GM21529 (cell line): ENCODE measurements at regions not wholly inside any gene's neighbourhood (a gene's known extent, or its start where the extent isn't known, plus 50 kb on each side); places are given as distances from the start of the nearest gene placed in this dataset.
"Not testable (repeated sequence)": the region's sequence is repeated elsewhere in the genome, so short reads cannot be mapped to it uniquely, and the experiment has no call there.

Experiments used
- ATAC-seq: cut with Tn5 transposase; IDR thresholded peaks from one replicate; pipeline ENCODE4 v1.9.1; 2021; ENCODE audit not compliant: unreplicated experiment

DNA sequence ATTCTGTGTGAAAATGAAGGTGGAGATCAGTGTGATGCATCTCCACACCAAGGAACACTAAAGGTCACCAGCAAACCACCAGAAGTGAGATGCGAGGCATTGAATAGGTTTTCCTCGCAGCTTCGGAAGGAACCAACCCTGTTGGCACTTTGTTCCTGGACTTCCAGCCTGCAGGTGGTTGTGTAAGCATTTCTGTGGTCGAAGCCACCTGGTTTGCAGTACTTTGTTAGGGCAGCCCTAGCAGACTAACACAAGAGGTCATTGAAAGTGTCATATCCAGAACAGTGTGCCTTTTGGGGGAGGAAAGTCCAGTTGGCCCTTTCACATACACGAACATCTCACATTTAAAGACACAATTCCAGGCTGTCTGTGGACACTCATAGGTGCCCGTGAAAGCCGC, 237.2 kb upstream of the PLGLB1 start:
- ATAC-seq = not testable (repeated sequence)

DNA sequence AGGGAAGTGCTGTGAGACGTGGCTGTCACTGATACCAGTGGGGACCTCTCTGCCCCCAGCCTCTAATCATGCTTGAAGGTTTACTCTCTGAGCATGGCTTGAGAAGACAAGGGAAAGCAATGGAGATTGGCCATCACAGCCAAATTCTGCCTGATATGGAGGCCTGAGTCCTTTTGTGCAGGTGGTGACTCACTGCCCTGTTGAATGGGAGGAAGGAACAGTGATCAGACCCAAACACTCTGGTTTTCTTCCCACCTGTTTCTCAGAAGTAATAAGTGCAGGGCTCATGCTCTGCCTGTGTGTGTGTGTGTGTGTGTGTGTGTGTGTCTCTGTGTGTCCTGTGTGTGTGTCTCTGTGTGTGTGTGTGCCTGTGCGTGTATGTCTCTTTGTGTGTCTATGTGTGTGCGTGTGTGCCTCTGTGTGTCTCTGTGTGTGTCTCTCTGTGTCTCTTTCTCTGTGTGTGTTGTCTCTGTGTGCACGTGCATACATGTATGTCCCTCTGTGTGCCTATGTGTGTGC, 240.6 kb upstream of the PLGLB1 start:
- not testable (repeated sequence) for ATAC-seq

DNA sequence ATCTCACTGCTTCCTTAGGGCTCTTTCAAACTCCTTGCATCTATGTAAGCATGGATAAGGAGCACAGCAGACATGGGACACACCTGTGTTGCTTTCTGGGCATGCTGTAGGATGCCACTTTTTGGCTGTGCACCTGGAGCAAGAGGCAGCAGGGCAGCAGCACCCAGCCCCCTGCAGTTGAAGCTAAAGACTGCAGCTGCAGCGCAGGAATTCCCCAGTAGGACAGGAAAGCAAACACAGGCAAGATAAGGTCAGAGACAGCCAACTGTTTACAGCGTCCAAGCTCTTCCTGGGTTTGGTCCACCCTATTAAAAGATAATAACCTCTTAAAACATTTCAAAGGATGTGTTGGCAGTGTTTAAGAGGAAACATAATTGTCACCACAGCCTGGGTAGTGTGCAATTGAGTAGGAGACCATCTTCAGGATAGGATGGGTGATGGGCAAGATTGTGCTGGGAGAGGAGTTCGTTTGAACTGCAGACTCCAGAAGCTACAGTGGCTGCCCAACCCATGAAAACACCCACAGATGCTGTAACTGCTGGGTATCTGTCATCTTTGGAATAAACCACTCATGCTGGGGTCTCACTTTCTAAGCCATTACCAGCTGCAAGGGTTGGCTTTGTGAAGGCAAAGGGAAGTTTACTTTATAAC, 242.3 kb upstream of the PLGLB1 start:
- ATAC-seq = not testable (repeated sequence)

DNA sequence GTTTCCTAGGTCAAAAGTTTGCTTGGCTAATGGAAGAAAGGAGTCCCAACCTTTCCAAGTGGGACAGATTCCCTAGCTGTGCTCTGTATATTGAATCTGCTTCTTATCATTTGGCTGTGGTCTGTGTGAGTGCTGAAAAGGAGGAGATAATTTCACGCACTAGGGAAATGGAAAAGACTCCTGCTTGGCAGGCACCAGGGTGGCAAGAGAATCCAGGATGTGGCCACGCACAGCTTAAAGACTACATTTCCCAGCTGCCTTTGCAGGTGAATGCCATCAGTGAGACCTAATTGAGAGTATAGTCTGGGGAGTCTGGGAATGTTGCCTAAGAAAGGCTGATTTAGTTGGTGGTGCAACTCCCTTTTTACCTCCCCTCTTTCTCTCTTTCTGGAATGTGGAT, 253.5 kb upstream of the PLGLB1 start:
- ATAC-seq = not testable (repeated sequence)

DNA sequence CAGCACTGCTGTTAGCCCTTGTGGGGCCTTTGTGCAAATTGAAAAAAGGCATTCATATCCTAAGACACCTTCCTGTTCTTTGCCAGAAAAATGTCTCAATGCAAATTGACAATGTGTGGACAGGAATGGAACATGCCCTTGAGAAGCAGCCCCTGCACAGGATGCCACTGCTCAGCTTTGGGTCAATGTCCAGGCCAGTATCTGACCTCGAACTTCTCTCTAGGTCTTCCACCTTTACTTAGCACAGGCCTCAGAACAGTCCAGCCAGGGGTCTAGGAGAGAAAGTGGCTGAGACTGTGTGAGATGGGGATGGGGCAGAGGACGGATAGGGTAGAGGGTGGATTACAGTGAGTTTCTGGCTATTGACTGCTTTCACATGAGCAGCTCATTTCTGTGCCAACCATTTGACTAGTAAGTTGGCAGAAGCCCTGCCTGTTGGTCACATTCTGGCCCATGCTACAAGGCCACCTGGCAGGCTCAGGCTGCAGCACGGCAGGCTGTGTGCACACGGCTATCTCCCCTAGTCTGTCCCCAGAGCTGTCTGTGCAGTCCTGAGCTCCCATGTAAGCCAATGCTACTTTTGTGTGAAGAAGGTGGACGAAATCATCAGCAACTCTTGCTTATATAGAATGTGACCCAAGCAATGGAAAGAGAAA, 254.5 kb upstream of the PLGLB1 start:
- not testable (repeated sequence) for ATAC-seq

DNA sequence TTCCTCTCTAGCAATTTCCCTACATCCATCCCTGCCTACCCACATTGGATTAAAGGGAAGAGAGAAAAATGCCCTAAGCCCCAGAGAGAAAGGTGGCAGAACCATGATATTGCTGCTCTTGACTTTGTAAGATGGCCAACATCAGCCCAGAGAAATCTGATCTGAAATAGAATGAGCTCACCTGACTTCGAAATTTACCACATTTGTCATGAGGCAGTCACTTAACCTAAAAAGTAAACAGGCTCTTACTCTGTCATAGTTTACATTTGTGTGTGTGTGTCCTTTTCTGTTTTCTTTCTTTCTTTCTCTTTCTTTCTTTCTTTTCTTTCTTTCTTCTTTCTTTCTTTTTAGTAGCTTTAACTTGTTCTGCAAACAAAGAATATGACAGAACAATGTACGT, 255.0 kb upstream of the PLGLB1 start:
- not testable (repeated sequence) for ATAC-seq

DNA sequence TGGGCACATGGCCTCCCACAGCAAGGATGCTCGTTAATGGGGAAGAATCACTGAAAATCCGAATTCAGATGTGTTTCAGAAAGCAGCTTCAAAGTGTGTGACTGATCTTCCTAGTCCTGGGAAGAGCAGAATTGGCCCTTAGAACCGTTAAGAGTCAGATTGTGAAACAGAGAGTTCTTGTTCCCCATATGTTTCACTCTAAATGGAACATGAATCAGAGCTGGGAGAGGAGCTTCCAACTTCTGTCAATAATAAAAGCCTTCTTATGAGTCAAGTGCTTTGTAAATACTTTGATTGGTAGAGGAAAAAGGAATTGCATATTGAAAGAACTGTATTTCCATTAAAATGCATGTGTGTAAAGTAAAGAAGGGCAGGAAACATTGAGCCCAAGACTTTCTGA, 256.1 kb upstream of the PLGLB1 start:
- ATAC-seq = not testable (repeated sequence)

DNA sequence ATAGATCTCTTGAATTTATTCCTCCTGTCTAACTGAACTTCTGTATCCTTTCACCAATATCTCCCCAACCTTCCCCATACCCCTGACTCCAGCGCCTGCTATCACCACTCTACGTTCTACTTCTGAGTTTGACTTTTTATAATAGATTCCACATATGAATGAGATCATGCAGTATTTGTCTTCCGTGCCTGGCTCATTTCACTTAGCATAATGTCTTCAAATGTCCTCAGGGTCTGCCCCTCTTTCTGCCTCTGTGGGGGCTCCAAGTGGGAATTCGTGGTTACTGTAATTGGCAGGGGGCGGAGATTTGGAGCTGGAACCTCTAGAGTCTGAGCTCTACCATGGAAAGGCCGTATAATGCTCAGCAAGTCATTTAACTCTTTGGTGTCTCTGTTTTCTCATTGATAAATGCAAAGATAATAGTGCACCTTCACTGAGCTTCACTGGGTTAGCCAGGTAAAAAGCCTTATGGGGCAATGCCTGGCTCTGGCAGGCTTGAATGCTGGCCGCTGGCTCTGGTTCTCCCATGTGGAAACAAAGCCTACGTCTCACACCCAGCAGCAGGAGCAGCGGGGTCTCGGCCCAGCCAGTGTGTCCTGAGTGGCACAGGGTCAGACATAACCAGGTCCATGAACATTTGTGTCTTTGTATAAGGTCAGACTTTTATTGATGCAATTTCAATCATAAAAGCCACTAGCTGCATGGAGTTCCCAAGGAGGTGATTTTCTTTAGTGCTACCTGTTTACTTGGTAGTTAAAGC, 259.1 kb upstream of the PLGLB1 start:
- not testable (repeated sequence) for ATAC-seq

DNA sequence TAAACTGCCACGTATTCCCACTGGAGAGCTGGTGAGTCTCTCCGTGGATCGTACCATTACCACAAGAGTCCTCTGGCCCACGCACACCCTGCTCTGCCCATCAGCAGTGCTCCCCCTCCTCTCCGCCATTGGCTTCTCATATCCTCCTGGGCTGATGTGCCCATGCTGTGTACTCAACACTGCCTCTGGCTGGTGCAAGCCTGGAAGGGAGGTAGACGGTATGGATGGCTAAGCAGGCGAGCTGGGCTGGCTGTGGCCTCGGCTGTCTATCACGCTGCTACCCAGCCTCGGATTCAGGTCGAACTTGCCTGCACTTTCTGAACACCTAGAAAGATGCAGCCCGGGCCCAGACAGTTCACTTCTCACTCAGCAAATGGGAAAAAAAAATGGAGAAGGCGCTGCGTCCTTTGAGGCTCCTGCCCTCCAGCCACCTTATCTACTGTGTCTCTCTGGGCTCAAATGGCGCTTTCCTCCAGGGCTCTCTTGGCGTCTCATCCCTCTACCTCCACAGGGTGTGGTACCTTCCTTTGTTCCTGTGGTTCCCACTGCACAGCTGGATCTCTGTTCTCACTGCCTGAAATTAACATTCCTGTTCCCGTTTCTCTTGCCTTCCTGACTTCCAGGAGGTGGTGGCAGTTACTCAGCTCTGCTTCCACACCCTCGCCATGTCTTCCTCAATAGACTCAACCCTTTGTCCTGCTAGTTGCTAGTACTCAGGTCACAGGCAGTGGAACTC, 262.3 kb upstream of the PLGLB1 start:
- ATAC-seq = not testable (repeated sequence)

DNA sequence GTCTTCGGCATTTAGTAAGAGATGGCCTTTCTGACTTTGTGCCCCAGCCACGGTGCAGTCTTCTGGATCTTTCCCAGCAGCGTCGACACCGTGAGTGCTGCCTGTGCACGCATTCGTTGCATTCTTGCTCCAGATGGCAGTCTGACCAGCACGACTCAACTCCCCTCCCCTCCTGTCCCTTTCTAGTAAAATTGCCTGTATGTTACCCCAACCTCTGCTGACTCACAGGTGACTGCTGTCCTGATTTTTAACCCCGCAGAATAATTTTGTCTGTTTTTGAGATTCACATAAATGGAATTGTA, 262.8 kb upstream of the PLGLB1 start:
- not testable (repeated sequence) for ATAC-seq

DNA sequence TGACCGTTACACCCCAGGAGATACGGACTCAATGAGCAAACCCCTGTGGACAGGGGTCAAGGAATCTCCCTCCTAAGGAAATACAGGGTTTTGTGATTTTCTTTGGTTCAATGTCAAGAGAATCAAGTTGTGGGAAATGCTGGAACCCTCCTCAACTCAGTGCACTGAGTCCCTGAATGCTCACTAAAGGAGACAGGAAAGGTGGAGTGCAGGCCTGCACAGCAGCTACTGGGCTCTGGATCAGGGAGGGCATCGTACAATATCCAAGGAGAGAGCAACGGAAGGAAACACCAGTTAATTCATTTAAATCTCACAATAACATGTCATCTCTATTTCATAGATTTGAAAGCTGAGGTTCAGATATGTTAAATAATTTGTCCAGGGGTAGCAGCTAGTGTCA, 263.5 kb upstream of the PLGLB1 start:
- ATAC-seq = not testable (repeated sequence)

DNA sequence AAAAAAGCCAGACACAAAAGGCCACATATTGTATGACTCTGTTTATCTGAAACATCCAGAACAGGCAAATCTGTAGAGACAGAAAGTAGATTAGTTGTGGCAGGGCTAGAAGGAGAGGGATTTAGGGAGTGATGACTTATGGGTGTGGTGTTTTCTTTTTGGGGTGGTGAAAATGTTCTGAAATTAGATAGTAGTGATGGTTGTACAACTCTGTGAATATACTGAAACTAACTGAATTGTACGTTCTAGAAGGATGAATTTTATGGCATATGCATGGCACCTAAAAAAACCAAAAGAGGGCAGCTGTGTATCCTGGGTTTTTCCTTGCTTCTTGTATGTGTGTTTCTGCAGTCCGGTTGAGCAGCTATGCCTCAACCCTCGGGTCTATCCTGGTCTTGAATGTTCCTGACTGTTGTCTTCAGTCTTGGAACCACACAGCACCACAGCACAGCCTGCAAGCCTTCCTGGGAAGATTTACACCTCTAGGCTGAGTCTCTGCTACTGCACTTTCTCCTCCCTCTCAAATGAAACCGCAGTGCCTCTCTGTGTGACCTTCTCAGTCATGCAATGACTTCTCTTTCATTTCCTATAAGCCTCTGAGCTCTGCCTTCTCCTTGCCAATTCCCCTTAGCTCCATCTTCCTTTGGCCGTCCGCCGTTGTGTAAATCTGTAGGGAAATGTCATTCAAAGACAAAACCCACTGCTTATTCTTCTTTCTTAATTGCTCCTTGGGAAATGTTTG, 269.1 kb upstream of the PLGLB1 start:
- peak; percentile 81 for ATAC-seq

DNA sequence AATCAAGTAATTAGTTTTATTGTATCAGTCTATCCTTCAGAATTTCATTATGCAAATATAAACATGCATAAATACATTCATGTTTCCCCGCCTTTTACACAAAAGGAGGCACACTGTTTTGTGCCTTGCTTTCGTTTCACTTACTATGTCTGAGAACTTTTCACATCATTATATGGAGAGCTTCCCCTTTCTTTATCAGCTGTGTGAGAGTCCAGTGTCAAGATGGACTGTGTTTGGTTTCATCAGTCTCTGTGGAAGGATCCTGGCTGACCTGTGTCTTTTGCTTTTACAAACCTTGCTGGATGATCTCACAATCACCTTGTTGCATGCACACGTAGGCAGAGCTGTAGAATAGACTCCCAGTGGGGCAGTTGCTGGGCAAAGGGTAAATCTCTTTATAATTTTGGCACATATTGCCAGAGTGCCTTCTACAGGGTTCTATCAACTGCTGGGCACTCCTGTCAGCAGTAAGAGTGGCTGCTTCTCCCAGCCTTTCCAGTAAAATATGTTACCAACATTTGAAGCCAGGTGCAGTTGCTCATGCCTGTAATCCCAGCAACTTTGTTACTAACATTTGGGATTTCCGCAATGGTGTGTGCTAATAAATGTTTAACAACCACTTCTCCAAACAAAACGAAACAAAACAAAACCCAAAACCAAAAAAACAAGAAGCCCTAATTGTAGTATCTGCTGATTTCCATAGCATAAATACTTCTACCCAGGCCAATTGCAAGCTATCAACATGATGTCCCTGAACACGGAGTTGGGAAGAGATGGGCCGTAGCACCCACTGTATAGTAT, 270.0 kb upstream of the PLGLB1 start:
- not testable (repeated sequence) for ATAC-seq

DNA sequence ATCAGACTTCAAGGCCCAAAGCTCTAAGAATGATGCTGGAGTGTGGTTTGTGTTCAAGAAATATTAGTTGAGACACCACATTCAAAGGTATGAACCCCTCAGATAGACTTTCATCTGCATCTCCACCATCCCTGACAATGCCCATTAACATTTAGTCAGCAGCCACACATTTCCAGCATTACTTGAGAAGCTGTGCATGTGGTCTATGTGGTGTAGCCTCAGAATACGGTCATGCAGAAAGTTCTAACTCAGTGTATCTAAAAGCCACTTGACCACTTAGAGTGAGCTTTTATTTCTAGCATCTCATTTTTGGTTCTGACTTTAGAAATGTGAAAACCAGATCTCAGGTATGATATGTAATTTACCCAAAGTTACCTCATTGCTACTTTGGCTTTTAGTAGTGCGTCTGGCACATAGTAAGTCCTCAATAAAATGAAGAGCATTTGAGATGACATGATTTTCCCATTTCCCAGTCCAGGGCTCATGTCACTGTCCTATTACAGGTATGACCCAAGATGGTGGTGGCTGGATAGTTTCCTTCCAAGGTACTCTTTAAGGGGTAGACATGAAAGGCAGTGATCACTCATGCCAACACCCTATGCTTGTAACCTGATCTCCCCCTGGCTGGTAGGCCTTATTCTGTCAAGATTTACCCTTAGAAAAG, 272.4 kb upstream of the PLGLB1 start:
- ATAC-seq = not testable (repeated sequence)

DNA sequence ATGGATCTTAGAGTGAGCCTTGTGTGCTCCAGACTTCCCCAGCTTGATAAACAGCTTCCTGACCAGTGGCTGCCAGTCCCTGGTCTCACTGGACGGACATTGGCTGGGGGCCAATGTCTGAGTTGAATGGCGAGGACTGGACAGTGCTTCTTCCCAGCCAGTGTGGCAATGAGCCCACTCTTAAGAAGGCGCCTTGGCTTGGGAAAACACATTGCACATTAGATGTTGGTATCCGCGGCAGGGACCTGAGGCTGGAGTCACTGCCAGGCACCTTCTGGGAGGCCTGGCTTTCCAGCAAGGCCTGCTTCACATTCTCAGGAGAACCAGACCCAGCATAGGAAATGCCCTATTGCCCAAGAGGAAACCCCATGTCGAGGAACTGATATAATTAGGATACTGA, 273.5 kb upstream of the PLGLB1 start:
- ATAC-seq = not testable (repeated sequence)

DNA sequence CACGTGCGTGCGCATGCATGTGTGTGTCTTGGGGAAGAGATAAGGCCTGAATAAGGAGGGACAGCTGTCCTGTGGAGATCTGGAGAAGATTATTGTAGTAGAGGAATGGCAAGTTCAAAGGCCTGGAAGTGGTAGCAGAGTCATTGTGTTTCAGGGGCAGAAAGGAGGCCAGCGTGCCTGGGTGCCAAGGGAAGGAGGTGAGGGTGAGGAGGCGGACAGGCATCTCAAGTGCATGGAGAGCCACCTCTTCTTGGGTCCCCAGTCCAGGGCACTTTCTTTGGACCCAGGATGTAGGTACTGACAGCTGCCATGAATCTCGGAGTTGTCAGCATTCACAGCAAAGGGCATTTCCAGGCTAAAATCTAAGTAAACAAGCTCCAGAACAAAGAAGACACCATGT, 279.7 kb upstream of the PLGLB1 start:
- ATAC-seq = not testable (repeated sequence)

DNA sequence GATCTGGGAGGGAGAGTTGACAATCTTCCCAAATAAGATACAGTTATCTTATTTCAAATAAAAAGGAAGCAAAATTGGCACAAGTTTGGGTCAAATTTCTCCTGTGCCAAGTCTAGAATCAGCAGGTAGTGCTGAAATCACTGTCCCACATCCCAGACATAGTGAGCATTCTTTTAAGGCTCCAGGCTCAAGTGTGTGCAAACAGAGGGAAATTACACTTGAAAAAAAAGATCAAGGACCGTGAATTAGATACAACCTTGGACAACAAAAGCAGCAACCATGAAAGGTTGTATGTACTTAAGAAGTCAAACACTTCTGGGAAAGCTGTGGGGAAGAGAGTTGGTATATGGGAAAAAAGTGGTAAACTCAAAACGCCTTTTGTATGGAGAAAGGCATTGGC, 280.2 kb upstream of the PLGLB1 start:
- ATAC-seq = not testable (repeated sequence)

DNA sequence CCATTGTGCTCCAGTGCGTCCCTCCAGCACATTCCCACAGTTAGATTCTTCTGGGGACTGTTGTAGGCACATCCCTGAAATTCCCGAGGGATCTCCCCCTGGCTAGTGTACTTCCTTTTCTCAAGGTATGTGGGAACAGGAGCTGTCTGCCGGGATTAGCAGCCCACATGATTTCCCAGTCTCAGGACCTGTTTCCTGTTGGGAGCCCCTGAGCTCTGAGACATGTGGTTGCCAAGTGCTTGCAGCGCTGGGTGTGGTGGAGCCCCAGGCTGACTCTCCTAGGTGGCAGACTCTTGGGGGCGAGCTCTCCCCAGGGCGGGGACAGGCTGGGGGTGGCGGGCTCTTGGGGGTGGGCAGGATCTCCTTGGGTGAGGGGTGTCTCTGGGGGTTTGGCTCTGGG, 287.0 kb upstream of the PLGLB1 start:
- not testable (repeated sequence) for ATAC-seq

DNA sequence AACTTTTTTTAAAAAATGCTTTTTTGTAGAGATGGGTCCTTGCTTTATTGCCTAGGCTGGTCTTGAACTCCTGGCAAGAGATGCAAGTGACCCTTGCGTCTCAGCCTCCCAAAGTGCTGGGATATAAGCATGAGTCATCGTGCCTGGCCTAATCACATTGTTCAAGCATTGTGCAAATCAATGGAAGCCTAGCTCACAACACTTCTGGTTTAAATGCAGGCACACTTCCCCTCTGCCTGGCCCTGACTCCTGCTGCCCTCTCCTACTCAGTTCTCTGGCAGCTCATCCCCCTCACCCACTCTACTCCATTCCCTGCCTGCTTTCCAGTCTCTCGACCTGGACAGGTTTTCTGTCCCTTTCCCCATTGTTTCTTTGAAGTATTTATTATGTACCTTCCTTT, 288.1 kb upstream of the PLGLB1 start:
- not testable (repeated sequence) for ATAC-seq
